ENCODE measurements at regions not wholly inside any gene's neighbourhood (a gene's known extent, or its start where the extent isn't known, plus 50 kb on each side); places are given as distances from the start of the nearest gene placed in this dataset.

DNA sequence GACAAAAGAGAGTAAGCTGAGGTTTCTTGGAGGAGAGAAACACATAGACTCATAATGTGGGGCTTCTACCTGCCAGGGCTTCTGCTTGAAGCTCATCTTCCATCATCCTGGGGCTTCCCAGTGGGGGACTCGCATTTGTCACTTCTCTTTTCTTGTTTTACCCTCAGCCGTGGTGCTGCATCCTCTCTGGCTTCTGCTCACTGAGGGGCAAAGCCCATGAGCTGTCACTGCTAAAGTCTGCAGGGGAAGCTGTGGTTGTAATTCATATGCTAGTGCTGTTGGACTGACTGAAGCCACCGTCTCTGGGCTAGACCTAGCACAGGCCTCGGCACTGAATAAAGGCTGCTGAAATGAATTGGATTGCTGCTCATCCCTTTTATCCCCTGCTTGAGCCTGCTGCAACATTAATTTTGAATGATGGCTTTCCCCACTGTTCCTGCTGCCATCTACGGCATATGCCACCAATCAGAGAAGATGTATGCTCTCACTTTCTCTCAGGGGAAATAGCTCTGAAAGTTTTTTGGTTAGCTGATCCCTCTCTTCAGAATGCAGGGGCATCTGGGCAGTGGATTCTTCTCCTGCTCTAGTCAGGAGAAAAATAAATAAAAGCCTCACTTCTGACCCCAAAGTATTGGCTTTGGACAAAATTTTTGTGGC is 568.4 kb upstream of the MAP3K7 start:
- Histone ChIP-seq H3K4me3 (replicated peaks; ENCODE audit: insufficient read depth, low read length) (no peak overlapping the region), H3K27ac (replicated peaks) (no peak overlapping the region), H3K27me3 (ENCODE audit: insufficient read depth, poor library complexity, severe bottlenecking) (no peaks in the 10 kb centered on the region)
- no peak for DNase-seq (ENCODE audit: low read depth in 1 of 2, low spot score in 1 of 2)
- TF ChIP-seq SPI1 (IDR thresholded peaks at IDR 0.05; ENCODE audit: borderline replicate concordance, low read depth) (no peak), GABPA (IDR thresholded peaks at IDR 0.05; ENCODE audit: low read depth) (no peak), POLR2AphosphoS5 (IDR thresholded peaks at IDR 0.05; ENCODE audit: low read depth) (no peak)
- TF ChIP-seq, protein P1, sequence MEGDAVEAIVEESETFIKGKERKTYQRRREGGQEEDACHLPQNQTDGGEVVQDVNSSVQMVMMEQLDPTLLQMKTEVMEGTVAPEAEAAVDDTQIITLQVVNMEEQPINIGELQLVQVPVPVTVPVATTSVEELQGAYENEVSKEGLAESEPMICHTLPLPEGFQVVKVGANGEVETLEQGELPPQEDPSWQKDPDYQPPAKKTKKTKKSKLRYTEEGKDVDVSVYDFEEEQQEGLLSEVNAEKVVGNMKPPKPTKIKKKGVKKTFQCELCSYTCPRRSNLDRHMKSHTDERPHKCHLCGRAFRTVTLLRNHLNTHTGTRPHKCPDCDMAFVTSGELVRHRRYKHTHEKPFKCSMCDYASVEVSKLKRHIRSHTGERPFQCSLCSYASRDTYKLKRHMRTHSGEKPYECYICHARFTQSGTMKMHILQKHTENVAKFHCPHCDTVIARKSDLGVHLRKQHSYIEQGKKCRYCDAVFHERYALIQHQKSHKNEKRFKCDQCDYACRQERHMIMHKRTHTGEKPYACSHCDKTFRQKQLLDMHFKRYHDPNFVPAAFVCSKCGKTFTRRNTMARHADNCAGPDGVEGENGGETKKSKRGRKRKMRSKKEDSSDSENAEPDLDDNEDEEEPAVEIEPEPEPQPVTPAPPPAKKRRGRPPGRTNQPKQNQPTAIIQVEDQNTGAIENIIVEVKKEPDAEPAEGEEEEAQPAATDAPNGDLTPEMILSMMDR (IDR thresholded peaks at IDR 0.05; ENCODE audit: insufficient read depth, low read length): no peak
- TF ChIP-seq, protein P2, sequence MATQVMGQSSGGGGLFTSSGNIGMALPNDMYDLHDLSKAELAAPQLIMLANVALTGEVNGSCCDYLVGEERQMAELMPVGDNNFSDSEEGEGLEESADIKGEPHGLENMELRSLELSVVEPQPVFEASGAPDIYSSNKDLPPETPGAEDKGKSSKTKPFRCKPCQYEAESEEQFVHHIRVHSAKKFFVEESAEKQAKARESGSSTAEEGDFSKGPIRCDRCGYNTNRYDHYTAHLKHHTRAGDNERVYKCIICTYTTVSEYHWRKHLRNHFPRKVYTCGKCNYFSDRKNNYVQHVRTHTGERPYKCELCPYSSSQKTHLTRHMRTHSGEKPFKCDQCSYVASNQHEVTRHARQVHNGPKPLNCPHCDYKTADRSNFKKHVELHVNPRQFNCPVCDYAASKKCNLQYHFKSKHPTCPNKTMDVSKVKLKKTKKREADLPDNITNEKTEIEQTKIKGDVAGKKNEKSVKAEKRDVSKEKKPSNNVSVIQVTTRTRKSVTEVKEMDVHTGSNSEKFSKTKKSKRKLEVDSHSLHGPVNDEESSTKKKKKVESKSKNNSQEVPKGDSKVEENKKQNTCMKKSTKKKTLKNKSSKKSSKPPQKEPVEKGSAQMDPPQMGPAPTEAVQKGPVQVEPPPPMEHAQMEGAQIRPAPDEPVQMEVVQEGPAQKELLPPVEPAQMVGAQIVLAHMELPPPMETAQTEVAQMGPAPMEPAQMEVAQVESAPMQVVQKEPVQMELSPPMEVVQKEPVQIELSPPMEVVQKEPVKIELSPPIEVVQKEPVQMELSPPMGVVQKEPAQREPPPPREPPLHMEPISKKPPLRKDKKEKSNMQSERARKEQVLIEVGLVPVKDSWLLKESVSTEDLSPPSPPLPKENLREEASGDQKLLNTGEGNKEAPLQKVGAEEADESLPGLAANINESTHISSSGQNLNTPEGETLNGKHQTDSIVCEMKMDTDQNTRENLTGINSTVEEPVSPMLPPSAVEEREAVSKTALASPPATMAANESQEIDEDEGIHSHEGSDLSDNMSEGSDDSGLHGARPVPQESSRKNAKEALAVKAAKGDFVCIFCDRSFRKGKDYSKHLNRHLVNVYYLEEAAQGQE (IDR thresholded peaks at IDR 0.05; ENCODE audit: insufficient replicate concordance, low read depth): no peak

DNA sequence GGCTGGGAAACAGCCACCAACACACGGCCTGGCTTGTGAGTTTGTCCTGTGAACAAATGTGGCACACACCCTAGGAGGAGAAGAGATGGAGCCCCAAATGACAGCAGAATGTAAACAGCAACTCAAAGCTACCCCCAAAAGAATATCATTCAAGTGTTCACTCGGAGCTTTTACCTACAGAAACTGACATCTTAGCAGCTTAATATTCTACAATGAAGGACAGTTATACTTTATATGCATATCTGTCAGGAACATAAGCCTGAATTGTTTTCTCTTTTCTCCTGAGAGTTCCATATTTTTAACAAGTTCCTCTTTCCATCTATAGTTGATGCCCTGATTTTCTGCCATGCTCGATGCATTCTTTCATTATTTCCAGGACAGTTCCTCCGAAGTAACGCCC is 566.0 kb upstream of the MAP3K7 start:
- TF ChIP-seq, protein P1 (IDR thresholded peaks at IDR 0.05; ENCODE audit: insufficient read depth, low read length): no peak
- no peak for TF ChIP-seq GABPA (IDR thresholded peaks at IDR 0.05; ENCODE audit: low read depth)
- TF ChIP-seq, protein P2 (IDR thresholded peaks at IDR 0.05; ENCODE audit: insufficient replicate concordance, low read depth): no peak
- no peak for TF ChIP-seq SPI1 (IDR thresholded peaks at IDR 0.05; ENCODE audit: borderline replicate concordance, low read depth)
- TF ChIP-seq POLR2AphosphoS5 (IDR thresholded peaks at IDR 0.05; ENCODE audit: low read depth): no peak
- no peak for DNase-seq (ENCODE audit: low read depth in 1 of 2, low spot score in 1 of 2)
- Histone ChIP-seq H3K4me3 (replicated peaks; ENCODE audit: insufficient read depth, low read length) (no peak overlapping the region), H3K27ac (replicated peaks) (no peak overlapping the region), H3K27me3 (ENCODE audit: insufficient read depth, poor library complexity, severe bottlenecking) (no peaks in the 10 kb centered on the region)

DNA sequence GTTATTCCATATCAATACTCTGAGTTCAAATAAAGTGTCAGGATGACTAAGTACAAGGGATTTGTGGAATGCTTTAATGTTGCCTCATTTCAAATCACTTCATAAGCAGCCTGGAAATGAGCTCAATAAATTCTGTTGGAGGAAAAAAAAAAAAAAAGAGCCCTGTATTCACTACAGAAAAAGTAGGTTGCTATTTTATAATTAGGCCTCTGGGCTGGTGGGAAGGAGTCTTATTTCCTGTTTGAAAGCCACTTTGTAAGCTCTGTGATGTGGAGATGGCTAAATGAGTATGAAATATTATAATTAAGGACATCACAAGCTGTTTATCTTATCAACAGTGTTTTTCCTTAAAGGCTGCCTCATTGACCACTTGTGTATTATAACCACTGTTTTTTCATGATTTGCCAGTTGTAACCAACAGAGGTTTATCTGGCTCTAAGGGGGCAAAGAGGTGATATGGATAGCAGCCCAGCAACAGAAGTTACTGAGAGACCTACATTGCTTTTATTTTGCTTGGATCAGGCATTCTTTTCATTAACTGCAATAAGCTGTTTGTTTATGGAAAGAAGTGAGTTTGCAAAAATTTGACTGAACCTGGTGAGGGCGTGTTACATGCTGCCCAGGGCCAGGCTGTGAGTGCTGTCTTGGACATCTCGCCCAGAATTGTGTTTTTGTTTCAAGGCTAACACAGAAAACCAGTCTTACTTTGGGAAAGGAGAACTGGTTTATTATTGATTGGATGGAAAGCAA is 563.3 kb upstream of the MAP3K7 start:
- H3K27me3 ChIP-seq (ENCODE audit: insufficient read depth, poor library complexity, severe bottlenecking): no peaks in the 10 kb centered on the region
- no peak for DNase-seq (ENCODE audit: low read depth in 1 of 2, low spot score in 1 of 2)
- H3K27ac ChIP-seq (replicated peaks): no peak overlapping the region
- no peak overlapping the region for H3K4me3 ChIP-seq (replicated peaks; ENCODE audit: insufficient read depth, low read length)
- TF ChIP-seq, protein P2 (IDR thresholded peaks at IDR 0.05; ENCODE audit: insufficient replicate concordance, low read depth): no peak
- TF ChIP-seq, protein P1 (IDR thresholded peaks at IDR 0.05; ENCODE audit: insufficient read depth, low read length): no peak
- TF ChIP-seq POLR2AphosphoS5 (IDR thresholded peaks at IDR 0.05; ENCODE audit: low read depth) (no peak), SPI1 (IDR thresholded peaks at IDR 0.05; ENCODE audit: borderline replicate concordance, low read depth) (no peak), GABPA (IDR thresholded peaks at IDR 0.05; ENCODE audit: low read depth) (no peak)
